ENCODE measurements at regions not wholly inside any gene's neighbourhood (a gene's known extent, or its start where the extent isn't known, plus 50 kb on each side); places are given as distances from the start of the nearest gene placed in this dataset.

- H3K36me3 ChIP-seq: no peaks in the 10 kb centered on the region
- H3K9ac ChIP-seq: no peak overlapping the region
- H3K4me1 ChIP-seq: no peaks in the 10 kb centered on the region
- no peaks in the 10 kb centered on the region for H4K20me1 ChIP-seq
- TF ChIP-seq Cebpa-rat (IDR thresholded peaks at IDR 0.05): no peak
- H3K27ac ChIP-seq: no peak overlapping the region
- no peaks in the 10 kb centered on the region for H3K27me3 ChIP-seq
- H3K9me3 ChIP-seq (replicated peaks in 1 of 11): no peaks in the 10 kb centered on the region
- H3K4me3 ChIP-seq: no peak overlapping the region
- no peak overlapping the region for H3K4me2 ChIP-seq
Measured at GRCh38 chr9:21669701-21670100, 132.7 kb upstream of the MTAP start.

- no peak for TF ChIP-seq Cebpa-rat (IDR thresholded peaks at IDR 0.05)
- H3K27ac ChIP-seq: no peak overlapping the region
- no peaks in the 10 kb centered on the region for H3K9me3 ChIP-seq (replicated peaks in 1 of 11)
- H3K27me3 ChIP-seq: no peaks in the 10 kb centered on the region
- H4K20me1 ChIP-seq: no peaks in the 10 kb centered on the region
- H3K4me3 ChIP-seq: no peak overlapping the region
- no peaks in the 10 kb centered on the region for H3K4me1 ChIP-seq
- no peak overlapping the region for H3K9ac ChIP-seq
- H3K36me3 ChIP-seq: no peaks in the 10 kb centered on the region
- no peak overlapping the region for H3K4me2 ChIP-seq
Measured at GRCh38 chr9:21670374-21670773, 132.1 kb upstream of the MTAP start.

GRCh38 chr9:21672140-21672539, 130.3 kb upstream of the MTAP start:
- Histone ChIP-seq H3K4me1 (no peaks in the 10 kb centered on the region), H3K36me3 (no peaks in the 10 kb centered on the region), H3K4me2 (no peak overlapping the region), H3K27me3 (no peaks in the 10 kb centered on the region), H3K9ac (no peak overlapping the region), H3K4me3 (no peak overlapping the region), H4K20me1 (no peaks in the 10 kb centered on the region), H3K9me3 (replicated peaks in 1 of 11) (no peaks in the 10 kb centered on the region), H3K27ac (no peak overlapping the region)
- no peak for TF ChIP-seq Cebpa-rat (IDR thresholded peaks at IDR 0.05)

- Histone ChIP-seq H3K4me2 (no peak overlapping the region), H3K27ac (no peak overlapping the region), H3K27me3 (no peaks in the 10 kb centered on the region), H3K4me1 (no peaks in the 10 kb centered on the region), H3K4me3 (no peak overlapping the region), H3K9me3 (replicated peaks in 1 of 11) (no peaks in the 10 kb centered on the region), H4K20me1 (no peaks in the 10 kb centered on the region), H3K36me3 (no peaks in the 10 kb centered on the region), H3K9ac (no peak overlapping the region)
- no peak for TF ChIP-seq Cebpa-rat (IDR thresholded peaks at IDR 0.05)
Measured at GRCh38 chr9:21672761-21673160, 129.7 kb upstream of the MTAP start.

- Histone ChIP-seq H3K9ac (no peak overlapping the region), H3K9me3 (replicated peaks in 1 of 11) (no peaks in the 10 kb centered on the region), H3K4me1 (no peaks in the 10 kb centered on the region), H3K4me3 (no peak overlapping the region), H3K4me2 (no peak overlapping the region), H4K20me1 (no peaks in the 10 kb centered on the region), H3K36me3 (no peaks in the 10 kb centered on the region), H3K27me3 (no peaks in the 10 kb centered on the region), H3K27ac (no peak overlapping the region)
- no peak for TF ChIP-seq Cebpa-rat (IDR thresholded peaks at IDR 0.05)
Measured at GRCh38 chr9:21674894-21675293, 127.5 kb upstream of the MTAP start.

- no peak for TF ChIP-seq Cebpa-rat (IDR thresholded peaks at IDR 0.05)
- Histone ChIP-seq H3K4me1 (no peaks in the 10 kb centered on the region), H3K27ac (no peak overlapping the region), H4K20me1 (no peaks in the 10 kb centered on the region), H3K4me3 (no peak overlapping the region), H3K36me3 (no peaks in the 10 kb centered on the region), H3K9ac (no peak overlapping the region), H3K4me2 (no peak overlapping the region), H3K27me3 (no peaks in the 10 kb centered on the region), H3K9me3 (replicated peaks in 1 of 11) (no peaks in the 10 kb centered on the region)
Measured at GRCh38 chr9:21677387-21677786, 125.0 kb upstream of the MTAP start.

GRCh38 chr9:21677834-21678233, 124.6 kb upstream of the MTAP start:
- Histone ChIP-seq H3K9ac (no peak overlapping the region), H3K4me3 (no peak overlapping the region), H3K4me1 (no peaks in the 10 kb centered on the region), H3K36me3 (no peaks in the 10 kb centered on the region), H4K20me1 (no peaks in the 10 kb centered on the region), H3K9me3 (replicated peaks in 1 of 11) (no peaks in the 10 kb centered on the region), H3K27ac (no peak overlapping the region), H3K27me3 (no peaks in the 10 kb centered on the region), H3K4me2 (no peak overlapping the region)
- TF ChIP-seq Cebpa-rat (IDR thresholded peaks at IDR 0.05): no peak

GRCh38 chr9:21679432-21679831, 123.0 kb upstream of the MTAP start:
- Histone ChIP-seq H3K27me3 (no peaks in the 10 kb centered on the region), H3K4me1 (peaks cover 0 to 3% (median 0%) of the 10 kb centered on the region in 10 experiments; a peak in 4 of 20 replicates), H3K4me3 (no peak overlapping the region), H4K20me1 (no peaks in the 10 kb centered on the region), H3K36me3 (no peaks in the 10 kb centered on the region), H3K9ac (no peak overlapping the region), H3K27ac (no peak overlapping the region), H3K4me2 (no peak overlapping the region), H3K9me3 (replicated peaks in 1 of 11) (no peaks in the 10 kb centered on the region)
- TF ChIP-seq Cebpa-rat (IDR thresholded peaks at IDR 0.05): no peak

- H3K27ac ChIP-seq: no peak overlapping the region
- no peak overlapping the region for H3K4me2 ChIP-seq
Measured at GRCh38 chr9:21680590-21680989, 121.8 kb upstream of the MTAP start.

GRCh38 chr9:21681641-21682040, 120.8 kb upstream of the MTAP start:
- no peak for TF ChIP-seq Cebpa-rat (IDR thresholded peaks at IDR 0.05)
- Histone ChIP-seq H3K4me3 (no peak overlapping the region), H3K9me3 (replicated peaks in 1 of 11) (no peaks in the 10 kb centered on the region), H3K4me1 (peaks cover 0 to 11% (median 0%) of the 10 kb centered on the region in 10 experiments; a peak in 7 of 20 replicates), H3K36me3 (no peaks in the 10 kb centered on the region), H3K27me3 (no peaks in the 10 kb centered on the region), H4K20me1 (no peaks in the 10 kb centered on the region), H3K27ac (no peak overlapping the region), H3K9ac (no peak overlapping the region), H3K4me2 (no peak overlapping the region)

More at GRCh38 chr9:21680590-21680989, 121.8 kb upstream of the MTAP start:
- no peak for TF ChIP-seq Cebpa-rat (IDR thresholded peaks at IDR 0.05)
- Histone ChIP-seq H3K9me3 (replicated peaks in 1 of 11) (no peaks in the 10 kb centered on the region), H3K4me1 (peaks cover 0 to 11% (median 0%) of the 10 kb centered on the region in 10 experiments; a peak in 7 of 20 replicates), H4K20me1 (no peaks in the 10 kb centered on the region), H3K4me3 (no peak overlapping the region), H3K27me3 (no peaks in the 10 kb centered on the region), H3K9ac (no peak overlapping the region), H3K36me3 (no peaks in the 10 kb centered on the region)
